Skeletal muscle satellite cell (primary cell): ENCODE measurements at regions not wholly inside any gene's neighbourhood (a gene's known extent, or its start where the extent isn't known, plus 50 kb on each side); places are given as distances from the start of the nearest gene placed in this dataset.
"Not testable (repeated sequence)": the region's sequence is repeated elsewhere in the genome, so short reads cannot be mapped to it uniquely, and the experiment has no call there.

ENCODE experiments used
- H3K27me3 ChIP-seq: 2 replicates; pipeline ENCODE4 v1.7.0; 2013; ENCODE audit warnings: low read length; ENCODE audit not compliant: control insufficient read depth, insufficient read depth
- H3K36me3 ChIP-seq: 2 replicates; pipeline ENCODE4 v1.7.0; 2013; ENCODE audit warnings: mild to moderate bottlenecking, control low read depth, low read length; ENCODE audit not compliant: insufficient read depth
- H3K4me1 ChIP-seq: 2 replicates; pipeline ENCODE4 v1.7.0; 2013; ENCODE audit warnings: low read length; ENCODE audit not compliant: control insufficient read depth, insufficient read depth
- H3K4me2 ChIP-seq: 2 replicates; pipeline ENCODE4 v1.7.0; 2013; ENCODE audit warnings: mild to moderate bottlenecking, low read length
- H3K4me3 ChIP-seq: 2 replicates; pipeline ENCODE4 v1.7.0; 2013; ENCODE audit warnings: low read length
- H3K9ac ChIP-seq: 2 replicates; pipeline ENCODE4 v1.7.0; 2013; ENCODE audit warnings: mild to moderate bottlenecking, low read depth, low read length, moderate library complexity
- H3K9me3 ChIP-seq: replicated peaks from 2 replicates; pipeline ENCODE4 v1.7.0; 2013; ENCODE audit warnings: mild to moderate bottlenecking, control low read depth, low read length

- Histone ChIP-seq H3K4me2 (no peak overlapping the region), H3K4me1 (no peaks in the 10 kb centered on the region), H3K4me3 (no peak overlapping the region), H3K36me3 (no peaks in the 10 kb centered on the region), H3K9ac (no peak overlapping the region), H3K27me3 (no peaks in the 10 kb centered on the region), H3K9me3 (no peaks in the 10 kb centered on the region)
Observed at GRCh38 chr6:115485400-115485799, 575.3 kb downstream of the FRK start.

GRCh38 chr6:115480543-115480942 is 580.1 kb downstream of the FRK start:
- H3K4me3 ChIP-seq, H3K4me2 ChIP-seq, H3K27me3 ChIP-seq, H3K9me3 ChIP-seq, H3K36me3 ChIP-seq, H3K9ac ChIP-seq, H3K4me1 ChIP-seq: not testable (repeated sequence)

GRCh38 chr6:115474443-115475041 is 586.1 kb downstream of the FRK start:
- H3K4me1 ChIP-seq, result no peaks in the 10 kb centered on the region
- H3K9ac ChIP-seq, result no peak overlapping the region
- no peaks in the 10 kb centered on the region for H3K9me3 ChIP-seq
- no peaks in the 10 kb centered on the region for H3K27me3 ChIP-seq
- H3K4me2 ChIP-seq, result no peak overlapping the region
- H3K4me3 ChIP-seq, result no peak overlapping the region
- H3K36me3 ChIP-seq, result no peaks in the 10 kb centered on the region

GRCh38 chr6:115468272-115469005 is 592.3 kb downstream of the FRK start:
- Histone ChIP-seq H3K4me1 (no peaks in the 10 kb centered on the region), H3K4me3 (no peak overlapping the region), H3K9ac (no peak overlapping the region), H3K36me3 (no peaks in the 10 kb centered on the region), H3K27me3 (no peaks in the 10 kb centered on the region), H3K9me3 (no peaks in the 10 kb centered on the region), H3K4me2 (no peak overlapping the region)

GRCh38 chr6:115467726-115468125 is 593.0 kb downstream of the FRK start:
- Histone ChIP-seq H3K36me3 (no peaks in the 10 kb centered on the region), H3K4me2 (no peak overlapping the region), H3K4me3 (no peak overlapping the region), H3K4me1 (no peaks in the 10 kb centered on the region), H3K27me3 (no peaks in the 10 kb centered on the region), H3K9me3 (no peaks in the 10 kb centered on the region), H3K9ac (no peak overlapping the region)

- Histone ChIP-seq H3K9me3 (no peaks in the 10 kb centered on the region), H3K4me2 (no peak overlapping the region), H3K4me1 (no peaks in the 10 kb centered on the region), H3K36me3 (no peaks in the 10 kb centered on the region), H3K4me3 (no peak overlapping the region), H3K9ac (no peak overlapping the region), H3K27me3 (no peaks in the 10 kb centered on the region)
Observed at GRCh38 chr6:115460913-115461312, 599.8 kb downstream of the FRK start.

- Histone ChIP-seq H3K4me2 (no peak overlapping the region), H3K9me3 (no peaks in the 10 kb centered on the region), H3K4me3 (no peak overlapping the region), H3K36me3 (no peaks in the 10 kb centered on the region), H3K27me3 (no peaks in the 10 kb centered on the region), H3K4me1 (no peaks in the 10 kb centered on the region), H3K9ac (no peak overlapping the region)
Observed at GRCh38 chr6:115456848-115457247, 603.8 kb downstream of the FRK start.

GRCh38 chr6:115443825-115444478 is 616.7 kb downstream of the FRK start:
- no peaks in the 10 kb centered on the region for H3K9me3 ChIP-seq
- H3K4me2 ChIP-seq, result no peak overlapping the region
- no peak overlapping the region for H3K4me3 ChIP-seq
- no peaks in the 10 kb centered on the region for H3K36me3 ChIP-seq
- H3K27me3 ChIP-seq, result no peaks in the 10 kb centered on the region
- H3K9ac ChIP-seq, result no peak overlapping the region
- peaks cover 3% of the 10 kb centered on the region for H3K4me1 ChIP-seq

- no peak overlapping the region for H3K4me3 ChIP-seq
- H3K4me1 ChIP-seq, result peaks cover 3% of the 10 kb centered on the region
- no peaks in the 10 kb centered on the region for H3K9me3 ChIP-seq
- no peak overlapping the region for H3K9ac ChIP-seq
- H3K4me2 ChIP-seq, result no peak overlapping the region
- no peaks in the 10 kb centered on the region for H3K27me3 ChIP-seq
- H3K36me3 ChIP-seq, result no peaks in the 10 kb centered on the region
Observed at GRCh38 chr6:115442323-115442722, 618.4 kb downstream of the FRK start.

GRCh38 chr6:115441651-115442050 is 619.0 kb downstream of the FRK start:
- Histone ChIP-seq H3K9ac (no peak overlapping the region), H3K27me3 (no peaks in the 10 kb centered on the region), H3K9me3 (no peaks in the 10 kb centered on the region), H3K36me3 (no peaks in the 10 kb centered on the region), H3K4me2 (peak overlapping the region; percentile 2), H3K4me1 (peaks cover 3% of the 10 kb centered on the region), H3K4me3 (no peak overlapping the region)

GRCh38 chr6:115415378-115415777 is 645.3 kb downstream of the FRK start:
- no peak overlapping the region for H3K9ac ChIP-seq
- H3K4me1 ChIP-seq, result no peaks in the 10 kb centered on the region
- H3K4me3 ChIP-seq, result no peak overlapping the region
- H3K4me2 ChIP-seq, result no peak overlapping the region
- H3K9me3 ChIP-seq, result no peaks in the 10 kb centered on the region
- H3K36me3 ChIP-seq, result no peaks in the 10 kb centered on the region
- H3K27me3 ChIP-seq, result no peaks in the 10 kb centered on the region

- not testable (repeated sequence) for H3K4me2 ChIP-seq, H3K36me3 ChIP-seq, H3K27me3 ChIP-seq, H3K9ac ChIP-seq, H3K4me1 ChIP-seq, H3K9me3 ChIP-seq, H3K4me3 ChIP-seq
Observed at GRCh38 chr6:115414916-115415315, 645.8 kb downstream of the FRK start.
